BLaER1 (cell line): ENCODE measurements at regions not wholly inside any gene's neighbourhood (a gene's known extent, or its start where the extent isn't known, plus 50 kb on each side); places are given as distances from the start of the nearest gene placed in this dataset.
A peak's percentile ranks its signal among the peaks of the same experiment; 100 is the strongest.

Experiments used
- H3K27ac ChIP-seq: shearing (Covaris generic); formaldehyde crosslinking; 2 replicates; pipeline ENCODE4 v1.8.1; 2022
- H3K27me3 ChIP-seq: shearing (Covaris generic); formaldehyde crosslinking; 2 replicates; pipeline ENCODE4 v1.8.1; 2022
- H3K36me3 ChIP-seq: shearing (Covaris generic); formaldehyde crosslinking; 2 replicates; pipeline ENCODE4 v1.8.1; 2022
- H3K4me1 ChIP-seq: shearing (Covaris generic); formaldehyde crosslinking; 2 replicates; pipeline ENCODE4 v1.8.1; 2022
- H3K4me2 ChIP-seq: shearing (Covaris generic); formaldehyde crosslinking; 2 replicates; pipeline ENCODE4 v1.8.1; 2022
- H3K4me3 ChIP-seq: shearing (Covaris generic); formaldehyde crosslinking; 2 replicates; pipeline ENCODE4 v1.8.1; 2022
- H3K9ac ChIP-seq: shearing (Covaris generic); formaldehyde crosslinking; 2 replicates; pipeline ENCODE4 v1.8.1; 2022
- H3K9me3 ChIP-seq: shearing (Covaris generic); formaldehyde crosslinking; 2 replicates; pipeline ENCODE4 v1.8.1; 2022
- H4K20me1 ChIP-seq: shearing (Covaris generic); formaldehyde crosslinking; 2 replicates; pipeline ENCODE4 v1.8.1; 2022
- Cebpa-rat ChIP-seq: shearing (Covaris generic); IDR thresholded peaks from 2 replicates; pipeline ENCODE4 v1.8.1; 2022

GRCh38 chr12:124395986-124396385 is 101.1 kb downstream of the RFLNA start:
- no peaks in the 10 kb centered on the region for H3K9me3 ChIP-seq
- H3K9ac ChIP-seq: no peak overlapping the region
- H3K27me3 ChIP-seq: no peaks in the 10 kb centered on the region
- H3K4me3 ChIP-seq: no peak overlapping the region
- H3K4me1 ChIP-seq: peaks cover 48% of the 10 kb centered on the region
- peaks cover 78% of the 10 kb centered on the region for H3K36me3 ChIP-seq
- no peak for TF ChIP-seq Cebpa-rat
- peaks cover 92% of the 10 kb centered on the region for H4K20me1 ChIP-seq
- H3K27ac ChIP-seq: 0 out of 2 replicates have a peak overlapping the region, but pooled peaks have one; percentile 22
- no peak overlapping the region for H3K4me2 ChIP-seq

- peaks cover 71% of the 10 kb centered on the region for H3K36me3 ChIP-seq
Measured at GRCh38 chr12:124395284-124395752, 100.4 kb downstream of the RFLNA start.

GRCh38 chr12:124394462-124395128 is 99.7 kb downstream of the RFLNA start:
- peaks cover 100% of the 10 kb centered on the region for H4K20me1 ChIP-seq
- H3K4me3 ChIP-seq: no peak overlapping the region
- no peaks in the 10 kb centered on the region for H3K9me3 ChIP-seq
- H3K27me3 ChIP-seq: no peaks in the 10 kb centered on the region
- no peak for TF ChIP-seq Cebpa-rat
- no peak overlapping the region for H3K27ac ChIP-seq
- no peak overlapping the region for H3K9ac ChIP-seq
- peaks cover 53% of the 10 kb centered on the region for H3K4me1 ChIP-seq
- H3K4me2 ChIP-seq: no peak overlapping the region
- H3K36me3 ChIP-seq: peaks cover 64% of the 10 kb centered on the region

More at GRCh38 chr12:124395284-124395752, 100.4 kb downstream of the RFLNA start:
- Histone ChIP-seq H3K27ac (no peak overlapping the region), H3K9me3 (no peaks in the 10 kb centered on the region), H3K27me3 (no peaks in the 10 kb centered on the region), H3K4me2 (no peak overlapping the region), H3K4me3 (no peak overlapping the region), H3K4me1 (peaks cover 53% of the 10 kb centered on the region), H4K20me1 (peaks cover 99% of the 10 kb centered on the region), H3K9ac (no peak overlapping the region)
- no peak for TF ChIP-seq Cebpa-rat

GRCh38 chr12:124393831-124394230 is 98.9 kb downstream of the RFLNA start:
- H3K36me3 ChIP-seq: peaks cover 56% of the 10 kb centered on the region
- peak overlapping the region; percentile 100; the same call in 1 of the 2 replicates for H3K4me2 ChIP-seq
- no peak overlapping the region for H3K9ac ChIP-seq
- no peak overlapping the region for H3K4me3 ChIP-seq
- H4K20me1 ChIP-seq: peaks cover 100% of the 10 kb centered on the region
- H3K27ac ChIP-seq: no peak overlapping the region
- H3K4me1 ChIP-seq: peaks cover 58% of the 10 kb centered on the region
- H3K9me3 ChIP-seq: no peaks in the 10 kb centered on the region
- TF ChIP-seq Cebpa-rat: no peak
- H3K27me3 ChIP-seq: no peaks in the 10 kb centered on the region

- TF ChIP-seq Cebpa-rat: no peak
- peaks cover 99% of the 10 kb centered on the region for H4K20me1 ChIP-seq
- H3K9ac ChIP-seq: no peak overlapping the region
- peak overlapping the region; percentile 100 for H3K4me2 ChIP-seq
- H3K27ac ChIP-seq: no peak overlapping the region
- H3K27me3 ChIP-seq: no peaks in the 10 kb centered on the region
- peaks cover 52% of the 10 kb centered on the region for H3K36me3 ChIP-seq
- no peak overlapping the region for H3K4me3 ChIP-seq
- H3K4me1 ChIP-seq: peaks cover 61% of the 10 kb centered on the region
- H3K9me3 ChIP-seq: no peaks in the 10 kb centered on the region
Measured at GRCh38 chr12:124393414-124393790, 98.5 kb downstream of the RFLNA start.

- Histone ChIP-seq H3K4me2 (peak overlapping the region; percentile 100), H3K4me3 (no peak overlapping the region), H3K4me1 (peaks cover 62% of the 10 kb centered on the region), H3K9me3 (no peaks in the 10 kb centered on the region), H3K36me3 (peaks cover 46% of the 10 kb centered on the region), H4K20me1 (peaks cover 99% of the 10 kb centered on the region), H3K27ac (peak overlapping the region; percentile 23), H3K27me3 (no peaks in the 10 kb centered on the region), H3K9ac (no peak overlapping the region)
- no peak for TF ChIP-seq Cebpa-rat
Measured at GRCh38 chr12:124392667-124393413, 97.9 kb downstream of the RFLNA start.

- Histone ChIP-seq H3K4me1 (peaks cover 67% of the 10 kb centered on the region), H3K27ac (no peak overlapping the region; the same call in 1 of the 2 replicates), H3K4me2 (peak overlapping the region; percentile 100), H3K9me3 (no peaks in the 10 kb centered on the region), H4K20me1 (peaks cover 99% of the 10 kb centered on the region), H3K27me3 (no peaks in the 10 kb centered on the region), H3K9ac (no peak overlapping the region), H3K4me3 (no peak overlapping the region), H3K36me3 (peaks cover 40% of the 10 kb centered on the region)
- TF ChIP-seq Cebpa-rat: no peak
Measured at GRCh38 chr12:124392271-124392666, 97.4 kb downstream of the RFLNA start.

- no peaks in the 10 kb centered on the region for H3K9me3 ChIP-seq
- H3K9ac ChIP-seq: no peak overlapping the region
- peaks cover 74% of the 10 kb centered on the region for H3K4me1 ChIP-seq
- H3K27me3 ChIP-seq: no peaks in the 10 kb centered on the region
- peak overlapping the region; percentile 100 for H3K4me2 ChIP-seq
- 0 out of 2 replicates have a peak overlapping the region, but pooled peaks have one; percentile 22 for H3K4me3 ChIP-seq
- TF ChIP-seq Cebpa-rat: no peak
- H3K27ac ChIP-seq: peak overlapping the region; percentile 9; the same call in 1 of the 2 replicates
- H3K36me3 ChIP-seq: peaks cover 34% of the 10 kb centered on the region
- H4K20me1 ChIP-seq: peaks cover 97% of the 10 kb centered on the region
Measured at GRCh38 chr12:124391340-124392261, 96.7 kb downstream of the RFLNA start.

- Histone ChIP-seq H3K9ac (peak overlapping the region; percentile 21; the same call in 1 of the 2 replicates), H3K4me1 (peaks cover 84% of the 10 kb centered on the region), H3K27ac (peak overlapping the region; percentile 10; the same call in 1 of the 2 replicates), H3K27me3 (no peaks in the 10 kb centered on the region), H4K20me1 (peaks cover 97% of the 10 kb centered on the region), H3K36me3 (peaks cover 25% of the 10 kb centered on the region), H3K4me3 (peak overlapping the region; percentile 22; the same call in 1 of the 2 replicates), H3K9me3 (no peaks in the 10 kb centered on the region), H3K4me2 (peak overlapping the region; percentile 100)
- no peak for TF ChIP-seq Cebpa-rat
Measured at GRCh38 chr12:124390442-124391097, 95.7 kb downstream of the RFLNA start.
